ENCODE measurements at regions not wholly inside any gene's neighbourhood (a gene's known extent, or its start where the extent isn't known, plus 50 kb on each side); places are given as distances from the start of the nearest gene placed in this dataset.

DNA sequence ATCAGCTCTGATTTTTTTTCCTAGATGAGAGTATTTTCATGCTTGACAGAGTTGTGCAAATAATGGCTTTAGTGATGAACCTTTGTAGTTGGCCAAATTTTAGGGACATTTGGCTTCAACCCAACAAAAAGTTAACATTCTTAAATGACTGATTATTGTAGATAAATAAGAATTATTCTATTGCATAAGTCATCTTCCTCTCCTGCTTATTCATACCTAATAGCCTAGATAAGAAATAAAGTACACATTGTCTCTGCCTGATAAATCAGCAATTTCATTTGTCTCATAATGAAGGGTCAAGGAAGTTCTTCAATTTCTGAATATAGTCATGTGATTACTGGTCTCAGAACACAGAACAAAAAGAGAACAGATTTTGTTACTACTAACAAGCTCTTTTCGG is 428.9 kb upstream of the IL12A start:
- no peak for DNase-seq

DNA sequence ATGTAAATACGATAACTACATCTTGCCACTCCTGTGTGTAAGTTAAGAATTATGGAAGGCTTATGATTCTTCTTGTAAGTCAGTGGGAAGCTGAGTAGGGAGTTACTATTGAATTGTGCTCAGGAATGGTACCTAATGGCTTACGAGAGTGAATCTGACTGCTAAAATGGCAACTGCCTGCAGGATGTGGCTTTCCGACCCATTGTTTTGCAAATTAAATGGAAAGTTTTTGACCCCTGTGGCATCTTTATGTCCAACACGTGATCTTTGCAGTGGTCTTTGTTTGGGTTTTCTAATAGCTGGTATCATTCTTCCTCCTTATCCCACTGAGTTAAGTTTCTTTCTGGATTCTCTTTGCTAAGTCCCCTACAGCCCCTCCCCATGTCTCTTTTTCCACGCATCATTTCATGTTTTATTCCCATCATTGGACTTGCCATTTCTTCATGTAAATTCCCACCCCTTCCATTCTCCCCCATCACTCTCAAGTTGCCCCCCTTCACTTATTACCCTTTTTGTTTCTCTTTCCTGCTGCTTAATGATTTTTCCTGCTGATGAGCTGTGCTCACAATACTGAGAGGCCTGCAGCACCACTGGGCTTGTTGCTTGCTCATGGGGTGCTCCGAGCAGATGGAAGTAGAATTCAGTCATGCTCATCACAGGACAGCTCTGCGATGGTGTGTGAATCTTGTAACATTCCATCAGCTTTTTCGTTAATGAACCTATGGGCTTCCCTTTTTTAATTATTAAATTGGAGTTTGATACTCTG is 428.2 kb upstream of the IL12A start:
- no peak for DNase-seq

DNA sequence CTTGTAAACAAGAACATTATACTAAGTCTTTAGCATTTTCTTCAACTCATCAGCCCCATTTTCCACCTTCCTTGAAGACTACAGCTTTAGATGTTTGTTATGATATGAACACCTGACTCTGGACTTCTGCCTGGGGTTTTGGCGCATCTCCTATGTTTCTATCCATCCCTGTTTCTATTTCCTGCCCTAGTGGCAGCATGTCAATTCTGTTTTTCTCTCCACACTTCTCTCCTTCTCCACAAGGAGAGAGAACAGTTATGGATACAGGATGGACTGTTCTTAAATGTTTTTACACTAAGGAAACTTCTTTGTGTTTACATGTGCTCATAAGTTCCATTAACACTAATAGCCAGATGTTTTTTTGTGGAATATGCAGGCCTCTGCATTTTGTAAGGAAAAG is 423.3 kb upstream of the IL12A start:
- DNase-seq = no peak

DNA sequence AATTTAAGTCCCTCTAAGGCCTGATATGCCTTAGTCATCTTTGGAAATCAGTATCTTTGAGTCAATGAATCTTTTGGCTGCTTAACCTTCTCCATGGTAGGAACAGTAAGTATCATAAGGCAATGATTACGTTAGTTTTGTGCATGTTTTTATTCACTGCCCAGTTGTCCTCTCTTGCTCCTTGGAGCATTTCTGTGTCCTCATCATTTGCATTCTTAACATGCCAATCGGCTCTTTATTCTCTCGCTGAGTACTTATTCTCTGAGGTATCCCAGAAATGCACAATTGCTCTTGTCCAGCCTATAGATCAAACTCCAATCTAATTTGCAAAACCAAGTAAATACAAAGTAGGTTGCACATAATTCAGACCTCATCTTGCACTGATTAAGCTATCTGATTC is 405.0 kb upstream of the IL12A start:
- no peak for DNase-seq

DNA sequence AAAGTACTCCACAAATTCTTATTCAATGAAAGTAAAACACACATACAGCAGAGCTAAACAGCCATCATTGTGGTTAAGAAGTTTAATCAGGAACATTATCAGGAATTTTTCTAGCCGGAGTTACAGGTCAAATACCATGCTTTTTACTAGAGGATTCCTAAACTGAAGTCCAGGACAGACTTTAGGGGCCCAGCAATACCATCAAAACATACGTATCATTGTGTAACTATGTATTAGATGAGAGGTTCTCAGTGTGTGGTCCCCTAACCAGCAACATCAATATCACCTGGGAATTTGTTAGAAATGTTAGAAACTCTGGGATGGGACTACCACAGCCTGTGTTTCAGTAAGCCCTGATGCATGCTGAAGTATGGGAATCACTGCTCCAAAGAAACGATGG is 404.2 kb upstream of the IL12A start:
- DNase-seq = no peak

DNA sequence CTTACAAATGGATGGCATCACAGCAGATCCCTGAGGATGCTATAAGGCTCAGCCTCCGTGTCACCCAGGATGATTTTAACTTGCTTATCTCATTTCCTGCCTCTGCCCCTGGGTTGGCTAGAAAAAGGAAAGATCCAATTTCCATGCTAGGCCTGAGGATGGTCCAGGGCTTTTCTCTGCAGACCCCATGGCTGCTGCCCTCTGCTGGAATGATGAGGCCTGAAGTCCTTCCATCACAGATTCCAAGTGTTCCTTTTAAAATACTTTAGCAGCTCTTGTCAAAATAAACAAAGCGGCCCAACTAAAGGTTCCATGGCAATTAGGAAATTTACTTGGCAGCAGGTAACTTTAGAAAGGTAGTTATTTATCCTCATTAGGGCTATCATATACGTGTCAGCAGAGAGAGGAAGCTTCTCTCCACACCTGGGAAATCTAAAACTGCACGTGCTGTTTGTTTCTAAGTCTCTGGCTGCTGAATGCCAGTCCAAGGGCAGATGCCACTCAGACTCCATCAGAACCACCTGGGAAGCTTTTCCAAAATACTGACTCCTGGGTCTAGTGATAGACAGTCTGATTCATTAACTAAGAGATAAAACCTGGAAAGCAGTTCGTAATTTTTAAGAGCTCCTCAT is 401.9 kb upstream of the IL12A start:
- no peak for DNase-seq

DNA sequence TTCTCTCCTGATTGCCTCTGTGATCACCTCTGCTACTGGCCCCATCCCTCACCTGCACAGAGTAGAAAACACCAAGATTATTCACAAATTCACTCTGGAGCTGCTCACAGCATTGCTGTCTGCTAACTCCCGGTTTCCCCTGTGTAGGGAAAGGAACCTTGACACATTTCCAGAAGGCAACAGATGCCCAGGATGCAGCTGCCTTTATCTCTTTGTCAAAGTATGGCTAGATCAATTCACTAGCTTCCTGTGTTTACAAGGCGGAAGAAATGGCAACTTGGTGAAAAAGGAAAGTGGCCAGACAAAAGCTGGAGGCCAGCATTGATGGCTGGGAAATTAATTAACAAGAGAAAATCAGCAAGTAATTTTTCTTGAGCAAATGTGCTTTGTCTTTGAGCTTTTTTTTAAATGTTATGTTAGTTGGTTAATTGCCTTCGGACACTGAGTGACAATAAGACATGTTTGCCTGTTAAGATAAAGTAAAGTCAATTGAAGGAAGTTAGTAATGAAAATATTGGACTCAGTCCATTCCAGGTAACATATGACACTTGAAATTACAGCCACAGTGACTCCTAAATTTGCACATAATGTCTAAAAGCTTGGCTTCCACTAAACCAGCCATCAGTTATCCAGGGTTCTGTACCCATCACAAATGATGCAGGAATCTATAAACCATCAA is 394.6 kb upstream of the IL12A start:
- DNase-seq = no peak

DNA sequence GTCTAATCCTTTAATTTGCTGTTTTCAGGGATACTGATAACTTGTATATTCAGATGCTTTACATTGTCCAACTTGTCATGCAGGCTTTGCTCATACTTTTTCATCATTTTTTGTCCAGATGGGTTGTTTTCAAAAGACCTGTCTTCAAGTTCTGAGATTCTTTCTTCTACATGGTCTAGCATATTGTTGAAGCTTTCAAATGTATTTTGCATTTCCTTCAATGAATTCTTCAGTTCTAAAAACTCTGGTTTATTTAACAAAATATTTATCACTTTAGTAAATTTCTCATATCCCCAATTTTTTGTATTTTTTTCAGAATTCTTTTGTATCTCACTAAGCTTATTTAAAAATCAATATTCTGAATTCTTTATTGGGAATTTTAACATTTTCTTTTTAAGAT is 388.3 kb upstream of the IL12A start:
- DNase-seq = no peak

DNA sequence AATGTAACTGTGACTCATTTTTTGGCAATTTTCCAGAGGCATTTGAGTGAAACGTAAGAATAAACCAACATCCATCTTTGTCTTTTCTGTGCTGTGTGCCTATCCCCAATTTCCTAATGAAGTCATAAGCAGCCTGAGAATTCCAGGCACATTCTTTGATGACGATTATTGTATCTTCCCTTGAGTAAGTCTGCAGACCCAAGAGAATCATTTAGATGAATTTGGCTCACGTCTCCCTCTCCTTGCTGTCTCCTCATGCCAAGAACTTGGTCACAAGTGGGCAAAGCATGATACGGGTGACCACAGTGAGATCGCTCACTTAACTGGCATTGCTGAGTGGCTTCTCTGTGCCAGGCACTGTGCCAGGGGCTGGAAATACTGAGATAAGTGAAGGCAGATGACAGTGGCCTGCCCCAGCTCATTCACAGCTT is 384.5 kb upstream of the IL12A start:
- DNase-seq = no peak

DNA sequence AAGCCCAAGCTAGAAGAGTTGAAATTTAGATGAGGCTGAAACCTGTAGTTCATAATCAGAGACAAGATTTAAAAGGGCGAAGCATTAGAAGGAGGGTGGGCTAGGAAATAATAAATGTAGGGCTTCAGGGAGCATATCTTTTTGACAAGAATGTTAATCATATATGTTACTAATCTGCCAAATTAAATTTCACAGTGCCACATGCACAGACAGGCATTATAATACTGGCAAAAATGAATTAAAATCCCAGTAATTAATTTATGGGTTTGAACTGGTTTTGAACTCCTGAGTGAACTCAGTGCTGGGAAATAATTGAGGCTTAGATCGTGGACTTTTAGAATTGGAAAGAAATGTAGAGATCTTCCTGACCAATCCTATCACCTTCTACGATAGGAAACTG is 383.5 kb upstream of the IL12A start:
- DNase-seq = no peak

DNA sequence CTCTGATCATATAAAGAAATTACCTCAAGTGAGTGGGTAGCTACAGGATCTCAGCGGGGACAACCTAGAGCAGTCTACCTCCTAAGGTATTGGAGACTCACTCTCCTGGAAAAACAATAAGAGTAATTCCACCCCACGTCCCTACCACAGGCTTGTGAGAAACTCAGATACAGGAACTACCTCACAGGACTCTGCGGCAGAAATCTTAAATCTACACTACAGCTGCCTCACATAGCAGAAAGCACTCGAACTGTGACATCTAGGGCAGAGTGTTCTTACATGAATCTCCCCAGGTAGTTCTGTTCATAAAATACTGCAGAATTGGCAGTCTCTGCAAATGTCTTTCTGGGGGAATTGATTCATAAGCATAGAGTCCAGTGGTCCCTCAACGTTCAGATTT is 382.9 kb upstream of the IL12A start:
- no peak for DNase-seq

DNA sequence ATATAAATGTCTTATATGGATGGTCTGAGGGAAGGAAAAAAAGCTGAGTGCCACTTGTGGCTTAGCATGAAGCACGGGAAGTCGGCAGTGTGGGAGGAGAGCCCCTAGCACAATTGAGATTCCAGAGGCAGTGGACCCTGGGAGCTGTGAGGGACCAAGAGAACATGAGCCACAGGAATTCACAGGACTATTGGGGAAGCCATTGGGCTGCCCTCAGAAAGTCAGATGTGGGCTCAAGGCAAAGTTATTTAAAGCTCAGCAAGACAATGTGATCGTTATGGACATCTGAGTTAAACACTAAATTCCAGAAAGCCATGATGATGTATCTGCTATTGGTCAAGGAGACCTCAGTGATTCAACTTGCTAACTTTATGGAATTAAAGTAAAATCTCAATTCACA is 380.8 kb upstream of the IL12A start:
- no peak for DNase-seq

DNA sequence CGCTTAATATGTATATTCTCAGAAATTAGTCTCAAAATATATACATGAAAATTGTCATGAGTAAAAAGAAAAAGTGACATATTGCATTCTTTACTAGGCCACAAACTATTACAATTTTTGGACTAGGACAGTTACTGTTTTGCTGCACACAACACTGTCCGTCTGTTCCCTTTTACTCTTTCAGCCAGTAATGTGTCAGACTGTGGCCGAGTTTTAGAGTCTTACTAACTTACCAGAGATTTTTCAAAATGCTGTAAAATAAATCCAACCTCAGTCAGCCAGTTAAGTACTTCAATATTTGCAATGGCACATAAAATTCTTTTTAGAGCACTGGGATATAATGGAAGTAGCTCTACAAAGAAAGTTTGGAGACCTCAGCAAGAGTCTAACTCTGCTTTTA is 380.3 kb upstream of the IL12A start:
- no peak for DNase-seq

DNA sequence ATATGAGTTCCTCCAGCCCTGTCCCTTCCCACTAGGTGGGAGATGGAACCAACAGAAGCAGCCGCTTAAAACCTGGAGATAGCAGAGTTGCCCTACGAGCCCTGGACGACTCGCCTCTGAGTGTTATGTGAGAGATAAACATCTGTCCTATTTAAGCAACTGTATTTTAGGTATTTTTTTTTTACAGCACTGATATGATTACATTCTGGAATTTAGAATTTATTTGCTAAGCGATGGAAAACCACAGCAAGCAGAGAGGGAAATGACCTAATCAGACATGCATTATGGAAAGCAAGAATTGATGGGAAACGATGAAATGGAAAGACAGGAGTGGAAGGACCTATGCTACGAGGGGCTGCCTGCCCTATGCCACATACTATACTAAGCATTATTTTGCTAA is 379.0 kb upstream of the IL12A start:
- no peak for DNase-seq

DNA sequence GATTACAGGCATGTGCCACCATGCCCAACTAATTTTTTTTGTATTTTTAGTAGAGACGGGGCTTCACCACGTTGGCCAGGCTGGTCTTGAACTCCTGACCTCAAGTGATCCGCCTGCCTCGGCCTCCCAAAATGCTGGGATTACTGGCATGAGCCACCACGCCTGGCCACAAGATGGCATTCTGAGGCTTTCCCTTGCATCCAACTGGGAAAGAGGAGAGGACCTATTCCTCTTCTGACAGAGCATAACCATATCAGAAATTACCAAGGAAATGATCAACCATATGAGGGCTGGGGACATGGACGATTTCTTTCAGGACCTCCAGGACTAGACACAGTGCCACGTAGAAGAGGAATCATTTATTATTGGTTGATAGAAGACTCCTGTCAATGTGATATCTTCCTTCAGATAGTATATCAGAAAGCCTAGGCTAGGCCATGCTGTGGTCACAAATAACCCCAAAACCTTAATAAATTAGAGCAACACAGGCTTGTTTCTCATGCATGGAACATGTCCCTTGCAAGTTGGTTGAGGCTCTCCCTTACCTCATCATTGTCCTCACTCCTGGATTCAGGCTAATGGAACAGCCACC is 372.3 kb upstream of the IL12A start:
- DNase-seq = no peak

DNA sequence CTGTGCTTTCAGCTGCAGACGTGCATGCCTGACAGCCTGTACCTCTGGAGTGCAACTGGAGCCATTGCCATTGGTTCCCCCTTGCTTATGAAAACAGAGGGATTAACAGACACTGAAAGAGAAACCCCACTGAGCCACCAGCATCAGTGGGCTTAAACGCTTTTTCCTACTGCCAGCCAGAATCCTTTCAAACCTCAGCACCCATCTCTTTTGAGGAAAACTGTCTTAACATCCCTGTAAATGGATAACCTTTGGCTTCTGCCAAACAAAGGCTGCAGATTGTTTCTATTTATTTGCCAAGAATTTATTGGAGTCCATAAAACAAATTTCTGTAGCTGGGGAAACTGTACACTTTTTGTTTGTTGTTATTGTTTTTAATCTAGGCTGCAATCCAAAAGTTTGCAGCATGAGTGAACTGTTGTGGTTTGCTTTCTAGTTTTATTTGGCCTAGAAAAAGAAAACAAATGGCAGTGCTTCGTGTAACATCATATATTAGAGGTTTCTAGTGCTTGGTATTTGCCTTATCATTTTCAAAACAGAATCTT is 369.2 kb upstream of the IL12A start:
- no peak for DNase-seq

DNA sequence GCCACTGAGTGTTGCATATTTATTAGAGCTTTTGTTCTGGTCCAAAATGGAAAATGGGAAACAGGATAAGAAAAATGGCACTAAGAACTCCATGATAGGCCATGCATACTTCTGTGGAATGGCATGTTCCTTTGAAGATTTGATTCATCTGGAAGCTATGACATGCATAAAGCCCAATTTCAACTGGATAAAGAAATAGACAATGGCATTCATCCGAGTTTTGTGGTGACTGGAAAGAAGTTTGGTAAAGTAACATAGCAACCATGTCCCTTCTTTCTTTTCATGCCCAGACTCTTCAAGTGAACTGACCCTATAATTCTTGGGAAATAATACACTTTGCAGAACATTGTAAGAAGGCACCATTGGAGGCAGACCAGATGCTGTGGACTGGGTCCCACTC is 368.4 kb upstream of the IL12A start:
- no peak for DNase-seq

DNA sequence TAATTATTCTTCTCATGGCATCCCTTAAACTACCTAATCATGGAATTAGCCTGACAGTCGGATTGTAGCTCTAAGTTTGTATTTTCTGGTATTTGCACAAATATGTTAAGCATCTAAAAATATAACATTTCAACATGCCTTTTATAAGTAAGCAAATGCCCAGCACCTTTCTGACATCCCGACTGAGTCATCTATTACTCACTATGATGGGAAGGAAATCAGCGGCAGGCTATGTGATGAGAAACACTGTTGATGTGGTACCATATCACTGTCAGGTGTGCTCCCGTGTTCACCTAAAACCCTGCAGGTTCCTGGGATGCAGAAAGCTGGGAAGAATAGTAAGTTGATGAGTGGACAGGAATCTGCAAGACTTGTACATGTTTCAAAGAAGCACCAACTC is 367.8 kb upstream of the IL12A start:
- DNase-seq = no peak

DNA sequence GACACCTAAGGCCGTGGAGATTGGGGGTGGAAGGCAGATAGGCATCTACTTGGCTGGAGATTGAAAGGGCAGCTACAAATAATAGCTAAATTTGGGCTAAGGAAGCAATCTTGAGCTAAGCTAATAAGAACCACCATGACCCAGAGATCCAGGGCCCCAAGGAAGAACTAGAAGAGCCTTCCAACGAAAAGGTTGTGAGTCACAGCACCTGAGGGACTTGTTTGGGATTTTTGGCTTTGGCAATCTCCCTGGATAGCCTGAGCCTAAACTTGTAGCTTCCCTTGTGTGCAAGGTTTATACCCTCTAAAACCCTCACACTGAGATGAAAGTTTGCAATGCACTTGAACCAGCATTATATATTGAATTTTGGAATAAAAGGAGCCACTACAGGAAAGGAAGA is 364.0 kb upstream of the IL12A start:
- DNase-seq = no peak

DNA sequence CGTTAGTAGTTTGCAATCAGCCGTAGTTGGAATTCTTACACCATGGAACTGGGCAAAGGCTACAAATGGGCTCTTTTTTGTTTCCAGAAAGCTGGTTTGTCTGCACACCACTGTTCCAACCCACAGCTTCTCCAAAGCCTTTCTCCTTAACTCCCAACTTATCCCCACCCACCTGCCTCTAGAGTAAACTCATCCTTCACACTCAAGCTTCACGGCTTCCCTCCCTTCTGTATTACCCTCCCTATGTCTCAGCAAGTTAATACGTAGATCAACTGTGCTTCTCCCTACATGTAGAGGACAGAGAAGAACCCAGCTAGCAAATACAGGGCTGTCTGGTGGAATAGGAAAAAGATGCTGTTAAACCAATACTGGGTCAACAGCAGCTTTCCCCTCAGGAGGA is 363.0 kb upstream of the IL12A start:
- DNase-seq = no peak

DNA sequence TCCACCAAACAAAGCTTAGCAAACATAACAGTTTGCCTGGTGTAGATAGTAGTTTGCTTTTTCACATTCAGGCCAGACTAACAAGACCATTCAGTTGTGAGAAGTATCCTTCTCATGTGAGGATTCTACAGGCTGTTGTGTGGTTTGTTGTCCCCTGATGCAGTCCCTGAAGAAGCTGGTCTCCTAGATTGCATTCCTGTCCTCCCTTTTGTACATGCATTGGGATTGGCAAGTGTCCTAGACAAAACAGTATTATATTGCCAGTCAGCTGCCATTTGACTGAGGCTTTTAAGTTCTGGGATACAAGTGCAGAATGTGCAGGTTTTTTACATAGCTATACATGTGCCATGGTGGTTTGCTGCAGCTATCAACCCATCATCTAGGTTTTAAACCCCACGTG is 362.0 kb upstream of the IL12A start:
- no peak for DNase-seq

DNA sequence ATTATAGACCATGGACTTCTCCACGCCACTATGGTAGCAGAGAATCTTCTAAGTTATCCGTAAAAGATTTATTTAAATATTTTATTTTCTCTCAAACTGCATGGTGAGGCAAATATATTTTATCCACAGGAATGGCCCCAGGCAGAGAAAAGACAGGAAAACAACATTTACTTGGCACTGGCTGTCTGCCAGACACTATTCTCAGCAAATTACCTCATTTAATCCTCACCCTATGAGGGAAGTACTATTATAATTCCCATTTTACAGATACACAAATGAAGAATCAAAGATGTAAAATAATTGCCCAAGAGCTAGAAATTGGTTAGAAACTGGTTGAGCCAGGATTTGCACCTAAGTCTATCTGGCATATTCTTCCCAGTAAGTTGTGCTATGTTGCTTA is 361.4 kb upstream of the IL12A start:
- no peak for DNase-seq

DNA sequence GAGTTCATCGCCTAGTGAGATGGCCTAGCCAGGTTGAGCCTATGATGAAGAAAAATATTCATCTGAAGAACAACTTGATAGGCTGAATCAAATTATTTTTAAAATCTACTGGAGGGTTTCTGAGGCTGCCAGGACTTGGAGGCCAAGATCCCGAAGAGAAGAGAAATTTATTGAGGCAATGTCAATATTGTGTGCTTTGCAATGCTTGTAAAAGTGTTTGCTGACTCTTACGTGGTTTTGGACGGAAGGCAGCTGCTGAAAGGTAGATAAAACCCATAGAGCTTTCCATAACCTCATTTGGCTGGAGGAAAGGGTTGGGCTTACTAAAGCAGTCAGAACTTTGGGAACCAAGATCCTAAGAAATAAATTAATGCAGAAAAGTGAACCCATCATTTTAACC is 361.0 kb upstream of the IL12A start:
- no peak for DNase-seq

Data from CD4-positive, alpha-beta T cell treated with Interleukin-4 for 1 hour (primary cell).